AG09309 (cell line): ENCODE measurements at regions not wholly inside any gene's neighbourhood (a gene's known extent, or its start where the extent isn't known, plus 50 kb on each side); places are given as distances from the start of the nearest gene placed in this dataset.

Source experiments
- DNase-seq: peaks from one replicate; pipeline ENCODE4 v3.0.0-alpha.2; 2010; ENCODE audit warnings: low read depth
- H3K4me3 ChIP-seq: 2 replicates; pipeline ENCODE4 v1.5.1; 2011; ENCODE audit warnings: mild to moderate bottlenecking, low read depth, low read length, moderate library complexity; ENCODE audit not compliant: control insufficient read depth
- TF ChIP-seq, protein P1 (sequence below): IDR thresholded peaks from 2 replicates; pipeline ENCODE4 v1.5.1; 2011; ENCODE audit warnings: mild to moderate bottlenecking, low read depth, low read length, inconsistent platforms; ENCODE audit not compliant: insufficient read depth, control insufficient read depth; ENCODE audit errors: missing control alignments

DNA sequence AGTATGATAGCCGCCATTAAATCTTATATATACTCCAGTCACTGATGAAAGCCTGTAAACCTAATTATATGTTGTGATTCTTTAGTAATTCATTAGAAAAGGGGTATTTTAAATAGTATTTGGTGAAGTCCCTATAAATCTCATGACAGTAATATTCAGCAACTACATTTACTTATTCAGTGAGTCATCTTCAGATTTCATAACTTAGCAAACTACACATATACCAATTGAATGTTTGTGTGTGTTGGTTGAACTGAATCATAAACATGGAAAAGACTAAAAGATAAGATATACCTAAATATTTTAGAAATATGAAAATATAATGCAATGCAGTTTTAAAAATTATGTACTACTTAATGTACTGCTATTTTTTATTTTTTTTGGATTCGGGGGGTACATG lies 1050.4 kb downstream of the MAT2B start:
- TF ChIP-seq, protein P1, sequence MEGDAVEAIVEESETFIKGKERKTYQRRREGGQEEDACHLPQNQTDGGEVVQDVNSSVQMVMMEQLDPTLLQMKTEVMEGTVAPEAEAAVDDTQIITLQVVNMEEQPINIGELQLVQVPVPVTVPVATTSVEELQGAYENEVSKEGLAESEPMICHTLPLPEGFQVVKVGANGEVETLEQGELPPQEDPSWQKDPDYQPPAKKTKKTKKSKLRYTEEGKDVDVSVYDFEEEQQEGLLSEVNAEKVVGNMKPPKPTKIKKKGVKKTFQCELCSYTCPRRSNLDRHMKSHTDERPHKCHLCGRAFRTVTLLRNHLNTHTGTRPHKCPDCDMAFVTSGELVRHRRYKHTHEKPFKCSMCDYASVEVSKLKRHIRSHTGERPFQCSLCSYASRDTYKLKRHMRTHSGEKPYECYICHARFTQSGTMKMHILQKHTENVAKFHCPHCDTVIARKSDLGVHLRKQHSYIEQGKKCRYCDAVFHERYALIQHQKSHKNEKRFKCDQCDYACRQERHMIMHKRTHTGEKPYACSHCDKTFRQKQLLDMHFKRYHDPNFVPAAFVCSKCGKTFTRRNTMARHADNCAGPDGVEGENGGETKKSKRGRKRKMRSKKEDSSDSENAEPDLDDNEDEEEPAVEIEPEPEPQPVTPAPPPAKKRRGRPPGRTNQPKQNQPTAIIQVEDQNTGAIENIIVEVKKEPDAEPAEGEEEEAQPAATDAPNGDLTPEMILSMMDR = no peak
- no peak for DNase-seq
- H3K4me3 ChIP-seq = no peak overlapping the region

DNA sequence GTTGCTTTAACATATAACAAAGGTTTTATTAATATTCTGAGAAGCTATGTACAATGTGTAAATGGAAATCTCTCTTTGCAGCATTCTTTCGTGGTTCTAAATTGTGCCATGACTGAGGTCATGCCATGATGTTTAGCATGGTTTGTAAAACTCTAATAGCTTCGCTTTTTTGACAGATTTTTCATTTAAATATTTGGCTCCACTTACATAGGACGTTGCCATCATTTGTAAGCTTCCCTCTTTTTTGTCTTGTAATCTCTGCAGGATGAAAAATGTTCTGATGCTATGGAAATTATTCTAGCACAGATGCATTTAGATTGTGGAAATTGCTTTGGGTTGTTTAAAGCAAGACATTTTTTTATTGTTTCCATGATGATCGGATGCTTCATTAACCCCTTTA lies 1054.8 kb downstream of the MAT2B start:
- DNase-seq = no peak
- TF ChIP-seq, protein P1 = no peak
- H3K4me3 ChIP-seq = no peak overlapping the region

DNA sequence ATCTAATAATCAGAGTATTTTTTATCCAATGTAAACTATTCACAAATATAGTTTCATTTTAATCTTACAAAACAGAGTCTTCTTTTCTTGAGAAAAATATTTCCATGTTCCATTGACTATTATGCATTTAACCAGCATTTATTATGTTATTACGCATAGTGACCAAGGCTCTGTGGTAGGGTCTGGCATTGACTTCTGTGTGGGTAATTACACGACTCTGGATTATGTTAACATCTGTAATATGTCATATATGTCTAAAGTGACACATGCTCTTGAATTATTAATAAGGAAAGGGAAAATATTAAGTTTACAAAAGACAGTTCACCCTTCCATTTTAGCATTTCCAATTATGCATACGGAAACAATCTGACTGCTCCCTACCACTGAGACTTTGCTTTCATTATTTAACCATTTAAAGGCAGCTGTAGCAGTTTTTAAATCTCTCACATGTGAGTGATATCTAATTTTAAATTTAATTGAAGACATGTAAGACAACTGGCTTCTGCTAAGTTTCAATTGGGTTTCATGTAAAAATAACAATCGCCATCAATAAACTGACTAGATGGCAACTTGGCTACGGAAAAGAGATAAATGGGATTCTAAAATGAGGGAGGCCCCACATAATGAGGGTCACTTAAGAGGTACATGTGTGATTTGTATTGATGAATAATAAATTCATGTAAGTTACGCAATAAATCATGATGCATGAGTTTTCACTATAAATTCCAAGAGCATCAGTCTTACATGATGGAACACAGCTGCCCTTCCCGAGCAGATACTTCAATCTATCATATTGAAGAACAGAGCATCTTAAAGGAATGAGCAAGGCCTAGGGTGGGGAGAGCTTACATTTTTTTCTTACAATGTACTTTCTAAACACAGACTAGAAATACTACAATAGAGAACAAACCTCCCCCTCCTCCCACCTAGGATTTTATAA lies 1056.8 kb downstream of the MAT2B start:
- TF ChIP-seq, protein P1 = no peak
- no peak overlapping the region for H3K4me3 ChIP-seq
- no peak for DNase-seq

DNA sequence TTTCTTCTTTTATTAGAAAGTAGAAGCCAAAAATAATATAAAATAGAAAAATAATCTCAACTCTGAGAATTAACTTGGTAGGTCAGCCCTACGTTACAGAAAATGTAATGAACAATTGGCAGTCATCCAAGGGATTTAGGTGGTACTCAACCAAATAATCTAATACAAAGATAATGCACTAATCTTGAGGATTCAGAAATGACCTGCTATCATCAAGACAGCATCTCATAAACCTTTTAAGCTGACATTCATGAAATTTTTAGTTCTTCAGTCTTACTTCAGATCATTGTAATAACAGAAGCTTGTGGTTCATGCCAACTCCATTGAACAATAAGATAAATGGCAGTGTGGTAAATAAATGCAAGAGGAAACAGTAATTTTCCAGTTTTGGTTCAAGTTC lies 1058.0 kb downstream of the MAT2B start:
- TF ChIP-seq, protein P1 = no peak
- no peak for DNase-seq
- no peak overlapping the region for H3K4me3 ChIP-seq

DNA sequence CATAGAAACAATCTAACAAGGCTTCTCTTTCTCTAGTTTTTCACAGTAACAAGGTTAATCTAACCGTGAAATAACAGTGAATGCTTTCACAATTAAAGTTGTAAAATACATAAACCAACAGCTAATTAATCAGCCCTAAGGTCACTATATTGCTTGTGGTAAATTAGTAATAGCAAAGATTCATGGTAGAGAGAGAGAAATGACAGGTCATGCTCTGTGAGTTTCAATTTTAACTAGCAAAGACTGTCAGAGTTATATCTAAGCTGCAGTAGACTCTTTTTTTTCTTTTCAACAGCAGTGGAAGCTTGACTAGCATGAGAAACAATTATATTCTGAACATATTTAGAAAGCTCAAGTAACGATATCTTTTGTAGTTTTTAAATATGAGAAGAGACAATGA lies 1068.0 kb downstream of the MAT2B start:
- TF ChIP-seq, protein P1 = no peak
- H3K4me3 ChIP-seq = no peak overlapping the region
- DNase-seq = no peak

DNA sequence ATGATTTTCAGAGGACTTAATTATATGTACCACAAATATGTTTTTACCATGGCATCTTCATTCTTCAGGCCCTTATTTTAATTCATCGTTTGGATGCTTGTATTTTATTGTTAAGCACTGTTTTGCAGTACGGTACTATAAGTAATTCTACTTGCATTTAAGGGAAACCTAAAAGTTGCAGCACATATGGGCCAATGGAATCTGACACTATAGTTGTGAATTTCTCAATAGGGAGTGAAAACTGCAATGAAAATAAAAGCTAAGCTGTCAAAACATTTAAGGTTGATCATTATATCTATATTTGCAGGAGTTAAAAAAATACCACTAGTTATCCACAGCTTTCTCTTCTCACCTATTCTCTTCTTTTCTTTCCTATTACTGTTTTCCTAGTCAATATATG lies 1071.8 kb downstream of the MAT2B start:
- TF ChIP-seq, protein P1 = no peak
- DNase-seq = no peak
- H3K4me3 ChIP-seq = no peak overlapping the region
